Liver (tissue), 8 donors: ENCODE measurements at regions not wholly inside any gene's neighbourhood (a gene's known extent, or its start where the extent isn't known, plus 50 kb on each side); places are given as distances from the start of the nearest gene placed in this dataset.

Experiments used
- DNase-seq: peaks from one replicate; pipeline ENCODE4 v3.0.0-alpha.2; 2017; ENCODE audit warnings: low spot score
- H3K27ac ChIP-seq, 2 donors: one replicate each; pipeline ENCODE4 v1.7.0; 2013; ENCODE audit warnings: inconsistent platforms in 2 of 2, low read length in 2 of 2, control low read depth in 1 of 2, low read depth in 1 of 2, mild to moderate bottlenecking in 1 of 2
- H3K27me3 ChIP-seq, 4 donors: one replicate each; pipeline versions ENCODE4 v1.6.1 to v1.7.0; 2013; ENCODE audit warnings: low read length in 3 of 4, inconsistent platforms in 1 of 4, mild to moderate bottlenecking in 1 of 4, moderate library complexity in 1 of 4; ENCODE audit not compliant: control insufficient read depth in 4 of 4, insufficient read depth in 4 of 4
- H3K36me3 ChIP-seq, 4 donors: one replicate each; pipeline versions ENCODE4 v1.6.1 to v1.7.0; 2013; ENCODE audit warnings: low read length in 3 of 4, mild to moderate bottlenecking in 3 of 4, low read depth in 1 of 4, moderate library complexity in 1 of 4; ENCODE audit not compliant: control insufficient read depth in 4 of 4, insufficient read depth in 3 of 4
- H3K4me1 ChIP-seq, 4 donors: one replicate each; pipeline versions ENCODE4 v1.6.1 to v1.7.0; 2013; ENCODE audit warnings: low read length in 3 of 4, mild to moderate bottlenecking in 3 of 4, moderate library complexity in 1 of 4; ENCODE audit not compliant: control insufficient read depth in 4 of 4, insufficient read depth in 4 of 4
- H3K4me3 ChIP-seq, 3 donors: one replicate each; pipeline versions ENCODE4 v1.6.1 to v1.7.0; 2013; ENCODE audit warnings: low read length in 3 of 3, control low read depth in 1 of 3, low read depth in 1 of 3, mild to moderate bottlenecking in 1 of 3
- H3K9ac ChIP-seq, 2 donors: one replicate each; pipeline ENCODE4 v1.7.0; 2013; ENCODE audit warnings: low read length in 2 of 2, mild to moderate bottlenecking in 2 of 2, moderate library complexity in 2 of 2, control low read depth in 1 of 2, low read depth in 1 of 2
- H3K9me3 ChIP-seq, 4 donors: one replicate each; pipeline versions ENCODE4 v1.6.1 to v1.7.0; 2013; ENCODE audit warnings: low read length in 3 of 4; ENCODE audit not compliant: control insufficient read depth in 4 of 4
- ATF3 ChIP-seq: IDR thresholded peaks from 2 replicates; pipeline ENCODE4 v1.6.1; 2016; ENCODE audit warnings: antibody characterized with exemption
- CTCF ChIP-seq: fragments of 150-350 bp; IDR thresholded peaks from 2 replicates; pipeline ENCODE4 v1.5.1; 2017; ENCODE audit warnings: improper control_type of control experiment, low read depth, low read length; ENCODE audit not compliant: missing input control
- EGR1 ChIP-seq, 2 donors: IDR thresholded peaks; 2 replicates each; pipeline ENCODE4 v1.6.1; 2016 to 2018; ENCODE audit warnings: antibody characterized with exemption in 2 of 2, low read depth in 2 of 2
- FOXA1 ChIP-seq: IDR thresholded peaks from 2 replicates; pipeline ENCODE4 v1.6.1; 2016; ENCODE audit warnings: antibody characterized with exemption
- FOXA2 ChIP-seq: IDR thresholded peaks from 2 replicates; pipeline ENCODE4 v1.6.1; 2016; ENCODE audit warnings: antibody characterized with exemption
- GABPA ChIP-seq, 2 donors: IDR thresholded peaks in 1 of 2; conservative IDR thresholded peaks in 1 of 2; 2 replicates each; pipeline ENCODE4 v1.6.1; 2016; ENCODE audit warnings: antibody characterized with exemption in 2 of 2, mild to moderate bottlenecking in 1 of 2, moderate library complexity in 1 of 2
- HNF4A ChIP-seq, 2 donors: conservative IDR thresholded peaks; 2 replicates each; pipeline ENCODE4 v1.6.1; 2016; ENCODE audit warnings: antibody characterized with exemption in 2 of 2, mild to moderate bottlenecking in 2 of 2
- HNF4G ChIP-seq: IDR thresholded peaks from 2 replicates; pipeline ENCODE4 v1.6.1; 2016; ENCODE audit warnings: antibody characterized with exemption
- JUND ChIP-seq, 2 donors: IDR thresholded peaks; 2 replicates each; pipeline ENCODE4 v1.6.1; 2016; ENCODE audit warnings: antibody characterized with exemption in 2 of 2
- NR2F2 ChIP-seq: IDR thresholded peaks from 2 replicates; pipeline ENCODE4 v1.6.1; 2016; ENCODE audit warnings: antibody characterized with exemption
- RAD21 ChIP-seq, 2 donors: IDR thresholded peaks; 2 replicates each; pipeline ENCODE4 v1.6.1; 2016; ENCODE audit warnings: antibody characterized with exemption in 2 of 2, mild to moderate bottlenecking in 2 of 2
- RXRA ChIP-seq, 2 donors: IDR thresholded peaks; 2 replicates each; pipeline ENCODE4 v1.6.1; 2017 to 2018; ENCODE audit warnings: antibody characterized with exemption in 2 of 2, mild to moderate bottlenecking in 1 of 2
- SP1 ChIP-seq: IDR thresholded peaks from 2 replicates; pipeline ENCODE4 v1.6.1; 2018; ENCODE audit warnings: antibody characterized with exemption, mild to moderate bottlenecking
- TAF1 ChIP-seq: conservative IDR thresholded peaks from 2 replicates; pipeline ENCODE4 v1.6.1; 2016; ENCODE audit warnings: antibody characterized with exemption, mild to moderate bottlenecking
- YY1 ChIP-seq: IDR thresholded peaks from 2 replicates; pipeline ENCODE4 v1.6.1; 2016; ENCODE audit warnings: antibody characterized with exemption, mild to moderate bottlenecking
- WGBS: extraction: QIAGEN DNeasy Blood & Tissue Kit; methylation state at CpG from one replicate; pipeline ENCODE4 v1.1.7; 2013; 5-methylcytosine and 5-hydroxymethylcytosine counted together
- TF ChIP-seq, protein P1 (sequence below): IDR thresholded peaks from 2 replicates; pipeline ENCODE4 v1.6.1; 2016; ENCODE audit warnings: antibody characterized with exemption
- TF ChIP-seq, protein P2 (sequence below): IDR thresholded peaks from 2 replicates; pipeline ENCODE4 v1.6.1; 2016; ENCODE audit warnings: antibody characterized with exemption, mild to moderate bottlenecking
- TF ChIP-seq, protein P3 (sequence below): IDR thresholded peaks from 2 replicates; pipeline ENCODE4 v1.6.1; 2016; ENCODE audit warnings: antibody characterized with exemption
- donor health status: healthy.
- donor health status: healthy.
- donor health status: healthy.
- donor health status: healthy.
- donor health status: healthy.

GRCh38 chr9:82512728-82513127 is 524.2 kb downstream of the SPATA31D1 start:
- Histone ChIP-seq H3K36me3 (no peaks in the 10 kb centered on the region), H3K27me3 (no peaks in the 10 kb centered on the region), H3K27ac (no peak overlapping the region), H3K4me1 (no peaks in the 10 kb centered on the region), H3K9me3 (no peaks in the 10 kb centered on the region), H3K4me3 (no peak overlapping the region), H3K9ac (no peak overlapping the region)
- DNase-seq = no peak
- no peak for TF ChIP-seq RAD21 (IDR thresholded peaks at IDR 0.05)
- TF ChIP-seq HNF4G = no peak
- WGBS = 84% methylated on average over 5 of the region's 5 CpGs

- Histone ChIP-seq H3K9ac (no peak overlapping the region), H3K27me3 (no peaks in the 10 kb centered on the region), H3K27ac (no peak overlapping the region), H3K36me3 (no peaks in the 10 kb centered on the region), H3K9me3 (no peaks in the 10 kb centered on the region), H3K4me1 (no peaks in the 10 kb centered on the region), H3K4me3 (no peak overlapping the region)
- TF ChIP-seq CTCF (no peak), NR2F2 (no peak), FOXA2 (no peak), RXRA (IDR thresholded peaks at IDR 0.05) (no peak), ATF3 (no peak), HNF4G (no peak), TAF1 (no peak), JUND (IDR thresholded peaks at IDR 0.05) (no peak), YY1 (no peak), RAD21 (IDR thresholded peaks at IDR 0.05) (no peak), GABPA (IDR thresholded peaks at IDR 0.05 in 1 of 2, conservative IDR thresholded peaks at IDR 0.05 in 1 of 2) (no peak), EGR1 (IDR thresholded peaks at IDR 0.05; ENCODE audit: low read depth in 2 of 2) (no peak), FOXA1 (no peak), SP1 (no peak), HNF4A (conservative IDR thresholded peaks at IDR 0.05) (no peak)
- TF ChIP-seq, protein P1, sequence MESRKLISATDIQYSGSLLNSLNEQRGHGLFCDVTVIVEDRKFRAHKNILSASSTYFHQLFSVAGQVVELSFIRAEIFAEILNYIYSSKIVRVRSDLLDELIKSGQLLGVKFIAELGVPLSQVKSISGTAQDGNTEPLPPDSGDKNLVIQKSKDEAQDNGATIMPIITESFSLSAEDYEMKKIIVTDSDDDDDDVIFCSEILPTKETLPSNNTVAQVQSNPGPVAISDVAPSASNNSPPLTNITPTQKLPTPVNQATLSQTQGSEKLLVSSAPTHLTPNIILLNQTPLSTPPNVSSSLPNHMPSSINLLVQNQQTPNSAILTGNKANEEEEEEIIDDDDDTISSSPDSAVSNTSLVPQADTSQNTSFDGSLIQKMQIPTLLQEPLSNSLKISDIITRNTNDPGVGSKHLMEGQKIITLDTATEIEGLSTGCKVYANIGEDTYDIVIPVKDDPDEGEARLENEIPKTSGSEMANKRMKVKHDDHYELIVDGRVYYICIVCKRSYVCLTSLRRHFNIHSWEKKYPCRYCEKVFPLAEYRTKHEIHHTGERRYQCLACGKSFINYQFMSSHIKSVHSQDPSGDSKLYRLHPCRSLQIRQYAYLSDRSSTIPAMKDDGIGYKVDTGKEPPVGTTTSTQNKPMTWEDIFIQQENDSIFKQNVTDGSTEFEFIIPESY = no peak
- TF ChIP-seq, protein P2, sequence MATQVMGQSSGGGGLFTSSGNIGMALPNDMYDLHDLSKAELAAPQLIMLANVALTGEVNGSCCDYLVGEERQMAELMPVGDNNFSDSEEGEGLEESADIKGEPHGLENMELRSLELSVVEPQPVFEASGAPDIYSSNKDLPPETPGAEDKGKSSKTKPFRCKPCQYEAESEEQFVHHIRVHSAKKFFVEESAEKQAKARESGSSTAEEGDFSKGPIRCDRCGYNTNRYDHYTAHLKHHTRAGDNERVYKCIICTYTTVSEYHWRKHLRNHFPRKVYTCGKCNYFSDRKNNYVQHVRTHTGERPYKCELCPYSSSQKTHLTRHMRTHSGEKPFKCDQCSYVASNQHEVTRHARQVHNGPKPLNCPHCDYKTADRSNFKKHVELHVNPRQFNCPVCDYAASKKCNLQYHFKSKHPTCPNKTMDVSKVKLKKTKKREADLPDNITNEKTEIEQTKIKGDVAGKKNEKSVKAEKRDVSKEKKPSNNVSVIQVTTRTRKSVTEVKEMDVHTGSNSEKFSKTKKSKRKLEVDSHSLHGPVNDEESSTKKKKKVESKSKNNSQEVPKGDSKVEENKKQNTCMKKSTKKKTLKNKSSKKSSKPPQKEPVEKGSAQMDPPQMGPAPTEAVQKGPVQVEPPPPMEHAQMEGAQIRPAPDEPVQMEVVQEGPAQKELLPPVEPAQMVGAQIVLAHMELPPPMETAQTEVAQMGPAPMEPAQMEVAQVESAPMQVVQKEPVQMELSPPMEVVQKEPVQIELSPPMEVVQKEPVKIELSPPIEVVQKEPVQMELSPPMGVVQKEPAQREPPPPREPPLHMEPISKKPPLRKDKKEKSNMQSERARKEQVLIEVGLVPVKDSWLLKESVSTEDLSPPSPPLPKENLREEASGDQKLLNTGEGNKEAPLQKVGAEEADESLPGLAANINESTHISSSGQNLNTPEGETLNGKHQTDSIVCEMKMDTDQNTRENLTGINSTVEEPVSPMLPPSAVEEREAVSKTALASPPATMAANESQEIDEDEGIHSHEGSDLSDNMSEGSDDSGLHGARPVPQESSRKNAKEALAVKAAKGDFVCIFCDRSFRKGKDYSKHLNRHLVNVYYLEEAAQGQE = no peak
- TF ChIP-seq, protein P3, sequence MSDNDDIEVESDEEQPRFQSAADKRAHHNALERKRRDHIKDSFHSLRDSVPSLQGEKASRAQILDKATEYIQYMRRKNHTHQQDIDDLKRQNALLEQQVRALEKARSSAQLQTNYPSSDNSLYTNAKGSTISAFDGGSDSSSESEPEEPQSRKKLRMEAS = no peak
- DNase-seq = no peak
- 83% methylated on average over 5 of the region's 5 CpGs for WGBS
Measured at GRCh38 chr9:82513242-82513751, 524.7 kb downstream of the SPATA31D1 start.
